ENCODE measurements at regions not wholly inside any gene's neighbourhood (a gene's known extent, or its start where the extent isn't known, plus 50 kb on each side); places are given as distances from the start of the nearest gene placed in this dataset.

GRCh38 chr13:67651908-67652465 lies 421.9 kb upstream of the PCDH9 start:
- CTCF ChIA-PET, result no interaction called here
- TF ChIP-seq CTCF (IDR thresholded peaks at IDR 0.05; ENCODE audit: insufficient read depth, low read depth, low read length), result no peak

GRCh38 chr13:67650471-67650870 lies 420.3 kb upstream of the PCDH9 start:
- CTCF ChIA-PET, result no interaction called here
- Histone ChIP-seq H3K27me3 (ENCODE audit: control insufficient read depth, insufficient read depth, low read length) (no peaks in the 10 kb centered on the region), H3K4me3 (ENCODE audit: low read depth, low read length) (no peak overlapping the region), H3K36me3 (ENCODE audit: control insufficient read depth, insufficient read depth, low read length) (no peaks in the 10 kb centered on the region)
- TF ChIP-seq CTCF (IDR thresholded peaks at IDR 0.05; ENCODE audit: insufficient read depth, low read depth, low read length), result no peak
- POLR2A ChIA-PET, result no interaction called here
- no peak for DNase-seq (ENCODE audit: low read depth)

More at GRCh38 chr13:67651908-67652465, 421.9 kb upstream of the PCDH9 start:
- POLR2A ChIA-PET, result no interaction called here
- no peaks in the 10 kb centered on the region for H3K36me3 ChIP-seq (ENCODE audit: control insufficient read depth, insufficient read depth, low read length)
- no peaks in the 10 kb centered on the region for H3K27me3 ChIP-seq (ENCODE audit: control insufficient read depth, insufficient read depth, low read length)
- no peak overlapping the region for H3K4me3 ChIP-seq (ENCODE audit: low read depth, low read length)
- DNase-seq (ENCODE audit: low read depth), result no peak

GRCh38 chr13:67645874-67646467 lies 415.8 kb upstream of the PCDH9 start:
- CTCF ChIA-PET, result no interaction called here

GRCh38 chr13:67643516-67644055 lies 413.4 kb upstream of the PCDH9 start:
- H3K27me3 ChIP-seq (ENCODE audit: control insufficient read depth, insufficient read depth, low read length), result no peaks in the 10 kb centered on the region
- H3K36me3 ChIP-seq (ENCODE audit: control insufficient read depth, insufficient read depth, low read length), result no peaks in the 10 kb centered on the region
- ChIA-PET CTCF (no interaction called here), POLR2A (no interaction called here)
- no peak for TF ChIP-seq CTCF (IDR thresholded peaks at IDR 0.05; ENCODE audit: insufficient read depth, low read depth, low read length)
- DNase-seq (ENCODE audit: low read depth), result no peak
- H3K4me3 ChIP-seq (ENCODE audit: low read depth, low read length), result no peak overlapping the region

More at GRCh38 chr13:67645874-67646467, 415.8 kb upstream of the PCDH9 start:
- no peak for DNase-seq (ENCODE audit: low read depth)
- TF ChIP-seq CTCF (IDR thresholded peaks at IDR 0.05; ENCODE audit: insufficient read depth, low read depth, low read length), result no peak
- Histone ChIP-seq H3K36me3 (ENCODE audit: control insufficient read depth, insufficient read depth, low read length) (no peaks in the 10 kb centered on the region), H3K4me3 (ENCODE audit: low read depth, low read length) (no peak overlapping the region), H3K27me3 (ENCODE audit: control insufficient read depth, insufficient read depth, low read length) (no peaks in the 10 kb centered on the region)
- POLR2A ChIA-PET, result no interaction called here

- Histone ChIP-seq H3K27me3 (ENCODE audit: control insufficient read depth, insufficient read depth, low read length) (no peaks in the 10 kb centered on the region), H3K36me3 (ENCODE audit: control insufficient read depth, insufficient read depth, low read length) (no peaks in the 10 kb centered on the region), H3K4me3 (ENCODE audit: low read depth, low read length) (no peak overlapping the region)
- ChIA-PET CTCF (no interaction called here), POLR2A (no interaction called here)
- DNase-seq (ENCODE audit: low read depth), result no peak
- no peak for TF ChIP-seq CTCF (IDR thresholded peaks at IDR 0.05; ENCODE audit: insufficient read depth, low read depth, low read length)
Measured at GRCh38 chr13:67642657-67643056, 412.5 kb upstream of the PCDH9 start.

Measured in BJ (cell line).